HL-60 (cell line): ENCODE measurements at regions not wholly inside any gene's neighbourhood (a gene's known extent, or its start where the extent isn't known, plus 50 kb on each side); places are given as distances from the start of the nearest gene placed in this dataset.

Experiments used
- DNase-seq, 2 experiments: peaks; one replicate each; pipeline ENCODE4 v3.0.0-alpha.2; 2010 to 2020; ENCODE audit warnings: low read depth in 1 of 2, low spot score in 1 of 2
- H3K27ac ChIP-seq: fragments of 250-450 bp; sonication (Bioruptor Pico); replicated peaks from 2 replicates; pipeline ENCODE4 v1.5.1; 2020; ENCODE audit warnings: mild to moderate bottlenecking, moderate library complexity
- H3K27me3 ChIP-seq: fragments of 250-450 bp; sonication (Bioruptor Pico); 2 replicates; pipeline ENCODE4 v1.5.1; 2021; ENCODE audit warnings: mild to moderate bottlenecking, moderate library complexity; ENCODE audit not compliant: insufficient read depth, poor library complexity, severe bottlenecking
- H3K4me3 ChIP-seq: replicated peaks from 2 replicates; pipeline ENCODE4 v1.5.1; 2011; ENCODE audit warnings: mild to moderate bottlenecking, control low read depth, low read length; ENCODE audit not compliant: insufficient read depth
- CTCF ChIP-seq: IDR thresholded peaks from one replicate; pipeline ENCODE4 v1.5.1; 2011; ENCODE audit warnings: low read length, control low read depth, inconsistent platforms; ENCODE audit not compliant: insufficient read depth
- GABPA ChIP-seq: IDR thresholded peaks from 2 replicates; pipeline ENCODE4 v1.6.1; 2012; ENCODE audit warnings: low read depth
- POLR2AphosphoS5 ChIP-seq: IDR thresholded peaks from 2 replicates; pipeline ENCODE4 v1.6.1; 2012; ENCODE audit warnings: low read depth
- REST ChIP-seq: IDR thresholded peaks from 2 replicates; pipeline ENCODE4 v1.6.1; 2012; ENCODE audit warnings: low read depth; ENCODE audit not compliant: insufficient replicate concordance
- SPI1 ChIP-seq: IDR thresholded peaks from 2 replicates; pipeline ENCODE4 v1.6.1; 2012; ENCODE audit warnings: low read depth, mild to moderate bottlenecking, borderline replicate concordance

GRCh38 chr1:215501496-215501895, 65.6 kb upstream of the KCTD3 start:
- no peak overlapping the region for H3K4me3 ChIP-seq
- no peak for TF ChIP-seq GABPA
- no peak for TF ChIP-seq POLR2AphosphoS5
- TF ChIP-seq REST, result no peak
- no peak for TF ChIP-seq CTCF
- TF ChIP-seq SPI1, result no peak
- H3K27ac ChIP-seq, result no peak overlapping the region
- H3K27me3 ChIP-seq, result no peaks in the 10 kb centered on the region
- DNase-seq, result no peak

GRCh38 chr1:215502081-215502480, 65.0 kb upstream of the KCTD3 start:
- H3K27ac ChIP-seq, result no peak overlapping the region
- no peak overlapping the region for H3K4me3 ChIP-seq
- TF ChIP-seq GABPA, result no peak
- TF ChIP-seq POLR2AphosphoS5, result no peak
- TF ChIP-seq REST, result no peak
- no peak for TF ChIP-seq SPI1
- TF ChIP-seq CTCF, result no peak
- no peak for DNase-seq
- H3K27me3 ChIP-seq, result no peaks in the 10 kb centered on the region

- H3K27me3 ChIP-seq, result no peaks in the 10 kb centered on the region
- TF ChIP-seq REST, result no peak
- TF ChIP-seq CTCF, result no peak
- TF ChIP-seq POLR2AphosphoS5, result no peak
- no peak for TF ChIP-seq GABPA
- no peak for TF ChIP-seq SPI1
- no peak for DNase-seq
- H3K27ac ChIP-seq, result no peak overlapping the region
- H3K4me3 ChIP-seq, result no peak overlapping the region
Measured at GRCh38 chr1:215507119-215507518, 60.0 kb upstream of the KCTD3 start.
